HG03575 (cell line): ENCODE measurements at regions not wholly inside any gene's neighbourhood (a gene's known extent, or its start where the extent isn't known, plus 50 kb on each side); places are given as distances from the start of the nearest gene placed in this dataset.
"Not testable (repeated sequence)": the region's sequence is repeated elsewhere in the genome, so short reads cannot be mapped to it uniquely, and the experiment has no call there.

ENCODE experiments used
- ATAC-seq: cut with Tn5 transposase; IDR thresholded peaks from one replicate; pipeline ENCODE4 v1.9.1; 2021; ENCODE audit not compliant: unreplicated experiment, insufficient number of reproducible peaks, low FRiP score; ENCODE audit errors: extremely low read depth

- no peak for ATAC-seq
Measured at GRCh38 chr3:89533275-89533674, 425.9 kb downstream of the EPHA3 start.

GRCh38 chr3:89554587-89554986, 447.2 kb downstream of the EPHA3 start:
- not testable (repeated sequence) for ATAC-seq

GRCh38 chr3:89558711-89559110, 451.3 kb downstream of the EPHA3 start:
- no peak for ATAC-seq

GRCh38 chr3:89560568-89560967, 453.1 kb downstream of the EPHA3 start:
- ATAC-seq = no peak

GRCh38 chr3:89562373-89562772, 455.0 kb downstream of the EPHA3 start:
- ATAC-seq = no peak

- ATAC-seq = no peak
Measured at GRCh38 chr3:89565098-89565497, 457.7 kb downstream of the EPHA3 start.

- ATAC-seq = no peak
Measured at GRCh38 chr3:89570465-89570864, 463.0 kb downstream of the EPHA3 start.

GRCh38 chr3:89571298-89571697, 463.9 kb downstream of the EPHA3 start:
- no peak for ATAC-seq

- ATAC-seq = no peak
Measured at GRCh38 chr3:89571707-89572106, 464.3 kb downstream of the EPHA3 start.

GRCh38 chr3:89572261-89572660, 464.8 kb downstream of the EPHA3 start:
- ATAC-seq = no peak

- no peak for ATAC-seq
Measured at GRCh38 chr3:89576417-89576816, 469.0 kb downstream of the EPHA3 start.

GRCh38 chr3:89577637-89578530, 470.5 kb downstream of the EPHA3 start:
- no peak for ATAC-seq

- ATAC-seq = no peak
Measured at GRCh38 chr3:89580859-89581258, 473.4 kb downstream of the EPHA3 start.

GRCh38 chr3:89584398-89584797, 477.0 kb downstream of the EPHA3 start:
- ATAC-seq = no peak

GRCh38 chr3:89586256-89586655, 478.8 kb downstream of the EPHA3 start:
- no peak for ATAC-seq

GRCh38 chr3:89586676-89587075, 479.3 kb downstream of the EPHA3 start:
- ATAC-seq = no peak

GRCh38 chr3:89606151-89606550, 498.7 kb downstream of the EPHA3 start:
- no peak for ATAC-seq

GRCh38 chr3:89612027-89612426, 504.6 kb downstream of the EPHA3 start:
- ATAC-seq = no peak

- no peak for ATAC-seq
Measured at GRCh38 chr3:89613241-89613640, 505.8 kb downstream of the EPHA3 start.

GRCh38 chr3:89617706-89618105, 510.3 kb downstream of the EPHA3 start:
- no peak for ATAC-seq

- no peak for ATAC-seq
Measured at GRCh38 chr3:89619263-89619662, 511.8 kb downstream of the EPHA3 start.
